ENCODE measurements at regions not wholly inside any gene's neighbourhood (a gene's known extent, or its start where the extent isn't known, plus 50 kb on each side); places are given as distances from the start of the nearest gene placed in this dataset.
"Not testable (repeated sequence)": the region's sequence is repeated elsewhere in the genome, so short reads cannot be mapped to it uniquely, and the experiment has no call there.

- DNase-seq (ENCODE audit: low spot score), result not testable (repeated sequence)
Observed at GRCh38 chr14:106768972-106769700, 1242.8 kb downstream of the TMEM121 start.

GRCh38 chr14:106770158-106770672 is 1243.8 kb downstream of the TMEM121 start:
- DNase-seq (ENCODE audit: low spot score), result not testable (repeated sequence)

- DNase-seq (ENCODE audit: low spot score), result not testable (repeated sequence)
Observed at GRCh38 chr14:106774889-106775480, 1248.6 kb downstream of the TMEM121 start.

- DNase-seq (ENCODE audit: low spot score), result no peak
Observed at GRCh38 chr14:106776395-106776983, 1250.1 kb downstream of the TMEM121 start.

- DNase-seq (ENCODE audit: low spot score), result no peak
Observed at GRCh38 chr14:106778986-106779385, 1252.6 kb downstream of the TMEM121 start.

- no peak for DNase-seq (ENCODE audit: low spot score)
Observed at GRCh38 chr14:106786697-106787096, 1260.3 kb downstream of the TMEM121 start.

- DNase-seq (ENCODE audit: low spot score), result no peak
Observed at GRCh38 chr14:106787626-106788025, 1261.2 kb downstream of the TMEM121 start.

- DNase-seq (ENCODE audit: low spot score), result no peak
Observed at GRCh38 chr14:106788534-106788933, 1262.2 kb downstream of the TMEM121 start.

GRCh38 chr14:106789318-106789717 is 1262.9 kb downstream of the TMEM121 start:
- no peak for DNase-seq (ENCODE audit: low spot score)

GRCh38 chr14:106790189-106791036 is 1264.0 kb downstream of the TMEM121 start:
- DNase-seq (ENCODE audit: low spot score), result no peak

GRCh38 chr14:106792543-106792942 is 1266.2 kb downstream of the TMEM121 start:
- no peak for DNase-seq (ENCODE audit: low spot score)

- DNase-seq (ENCODE audit: low spot score), result not testable (repeated sequence)
Observed at GRCh38 chr14:106798166-106798565, 1271.8 kb downstream of the TMEM121 start.

- no peak for DNase-seq (ENCODE audit: low spot score)
Observed at GRCh38 chr14:106802413-106803364, 1276.3 kb downstream of the TMEM121 start.

- DNase-seq (ENCODE audit: low spot score), result no peak
Observed at GRCh38 chr14:106803379-106803778, 1277.0 kb downstream of the TMEM121 start.

- DNase-seq (ENCODE audit: low spot score), result no peak
Observed at GRCh38 chr14:106807493-106807892, 1281.1 kb downstream of the TMEM121 start.

- DNase-seq (ENCODE audit: low spot score), result no peak
Observed at GRCh38 chr14:106808458-106808857, 1282.1 kb downstream of the TMEM121 start.

- DNase-seq (ENCODE audit: low spot score), result no peak
Observed at GRCh38 chr14:106808907-106809306, 1282.5 kb downstream of the TMEM121 start.

- no peak for DNase-seq (ENCODE audit: low spot score)
Observed at GRCh38 chr14:106809615-106810014, 1283.2 kb downstream of the TMEM121 start.

- DNase-seq (ENCODE audit: low spot score), result not testable (repeated sequence)
Observed at GRCh38 chr14:106810168-106810567, 1283.8 kb downstream of the TMEM121 start.

GRCh38 chr14:106811162-106811561 is 1284.8 kb downstream of the TMEM121 start:
- DNase-seq (ENCODE audit: low spot score), result no peak

All from AG20443 (cell line).